Gastrocnemius medialis (tissue), 4 donors: ENCODE measurements at regions not wholly inside any gene's neighbourhood (a gene's known extent, or its start where the extent isn't known, plus 50 kb on each side); places are given as distances from the start of the nearest gene placed in this dataset.

Source experiments
- ATAC-seq, 2 donors: fragments of 150-250 bp; one replicate each; pipeline ENCODE4 v1.9.1; 2016
- DNase-seq, 2 donors: peaks; one replicate each; pipeline ENCODE4 v3.0.0-alpha.2; 2019
- H3K27ac ChIP-seq, 4 donors: fragments of 200-600 bp; sonication (generic); 1 replicate in 1 of 4; 2 replicates in 3 of 4; pipeline ENCODE4 v1.5.1; 2016 to 2018; ENCODE audit warnings: mild to moderate bottlenecking in 2 of 4, moderate library complexity in 1 of 4
- H3K27me3 ChIP-seq, 3 donors: fragments of 200-600 bp; sonication (generic) in 2 of 3; 1 replicate in 1 of 3; 2 replicates in 2 of 3; pipeline versions ENCODE4 v1.5.1 to v1.6.0; 2016 to 2019; ENCODE audit warnings: mild to moderate bottlenecking in 1 of 3, moderate library complexity in 1 of 3
- H3K36me3 ChIP-seq, 2 donors: fragments of 200-600 bp; sonication (generic) in 1 of 2; one replicate each; pipeline ENCODE4 v1.5.1; 2017 to 2018
- H3K4me1 ChIP-seq, 2 donors: fragments of 200-600 bp; sonication (generic) in 1 of 2; one replicate each; pipeline ENCODE4 v1.5.1; 2016 to 2017; ENCODE audit warnings: mild to moderate bottlenecking in 2 of 2
- H3K4me3 ChIP-seq, 4 donors: fragments of 200-600 bp; sonication (generic) in 3 of 4; 1 replicate in 1 of 4; 2 replicates in 3 of 4; pipeline ENCODE4 v1.5.1; 2016 to 2019; ENCODE audit warnings: mild to moderate bottlenecking in 2 of 4
- H3K9me3 ChIP-seq, 3 donors: fragments of 200-600 bp; sonication (generic) in 2 of 3; 1 replicate in 1 of 3; 2 replicates in 2 of 3; pipeline ENCODE4 v1.5.1; 2016 to 2019
- CTCF ChIP-seq, 5 experiments: fragments of 450-650 bp in 3 of 5; fragments of 200-600 bp in 2 of 5; sonication (generic) in 2 of 5; IDR thresholded peaks in 4 of 5; conservative IDR thresholded peaks in 1 of 5; 1 replicate in 4 of 5; 2 replicates in 1 of 5; pipeline ENCODE4 v1.5.1; 2016 to 2019; ENCODE audit warnings: antibody characterized with exemption in 5 of 5, mild to moderate bottlenecking in 3 of 5, moderate library complexity in 3 of 5
- POLR2A ChIP-seq, 2 donors: fragments of 450-650 bp; IDR thresholded peaks; one replicate each; pipeline ENCODE4 v1.6.1; 2017; ENCODE audit warnings: antibody characterized with exemption in 2 of 2, mild to moderate bottlenecking in 2 of 2, moderate library complexity in 2 of 2
- in situ Hi-C, 4 donors: fragments of 200-750 bp; cut with MboI; loops; one replicate each; pipeline versions ENCODE4 v1.15.0 to v1.8.0; 2017; ENCODE audit warnings: low sequenced_read_pairs in 4 of 4
- intact Hi-C: fragments of 100-400 bp; cut with DNase I; formaldehyde crosslinking; loops from one replicate; pipeline ENCODE4 v1.15.1; 2023; ENCODE audit warnings: low total_unique reads

- Histone ChIP-seq H3K4me1 (peaks cover 17 to 24% of the 10 kb centered on the region in 2 donors), H3K9me3 (no peaks in the 10 kb centered on the region), H3K27me3 (no peaks in the 10 kb centered on the region), H3K27ac (no peak overlapping the region), H3K36me3 (no peaks in the 10 kb centered on the region), H3K4me3 (no peak overlapping the region)
- no peak for DNase-seq
- ATAC-seq: no peak
- intact Hi-C loops (no loop called here), in situ Hi-C loops (loop anchor here in 1 of 4 donors (25.0 kb wide), 1 partner anchor 443 kb away; no protein-coding TSS in a partner anchor)
- TF ChIP-seq CTCF (IDR thresholded peaks at IDR 0.05 in 4 of 5, conservative IDR thresholded peaks at IDR 0.05 in 1 of 5) (no peak), POLR2A (IDR thresholded peaks at IDR 0.05) (no peak)
Observed at GRCh38 chr13:40505196-40505595, 161.2 kb downstream of the FOXO1 start.
